Thoracic aorta (tissue), 2 donors: ENCODE measurements at regions not wholly inside any gene's neighbourhood (a gene's known extent, or its start where the extent isn't known, plus 50 kb on each side); places are given as distances from the start of the nearest gene placed in this dataset.

Experiments used
- ATAC-seq: fragments of 150-250 bp; one replicate; pipeline ENCODE4 v1.8.0; 2017; ENCODE audit warnings: low read depth; ENCODE audit not compliant: insufficient number of reproducible peaks, low FRiP score
- DNase-seq: peaks from one replicate; pipeline ENCODE4 v3.0.0-alpha.2; 2020; ENCODE audit warnings: low spot score
- H3K27ac ChIP-seq, 2 donors: fragments of 200-600 bp; sonication (generic); 1 replicate in 1 of 2; 2 replicates in 1 of 2; pipeline ENCODE4 v1.5.1; 2016; ENCODE audit warnings: mild to moderate bottlenecking in 2 of 2, moderate library complexity in 2 of 2
- H3K27me3 ChIP-seq: fragments of 200-600 bp; sonication (generic); replicated peaks from 2 replicates; pipeline ENCODE4 v1.6.0; 2016; ENCODE audit warnings: mild to moderate bottlenecking; ENCODE audit not compliant: insufficient read depth
- H3K36me3 ChIP-seq: fragments of 200-600 bp; sonication (generic); one replicate; pipeline ENCODE4 v1.5.1; 2016
- H3K4me1 ChIP-seq, 2 donors: fragments of 200-600 bp; sonication (generic); 1 replicate in 1 of 2; 2 replicates in 1 of 2; pipeline versions ENCODE4 v1.5.1 to v1.6.0; 2016; ENCODE audit warnings: low read depth in 2 of 2, mild to moderate bottlenecking in 1 of 2; ENCODE audit not compliant: control insufficient read depth in 1 of 2
- H3K4me3 ChIP-seq: fragments of 200-600 bp; sonication (generic); 2 replicates; pipeline ENCODE4 v1.5.1; 2016; ENCODE audit warnings: mild to moderate bottlenecking
- H3K9me3 ChIP-seq: fragments of 200-600 bp; sonication (generic); 2 replicates; pipeline ENCODE4 v1.5.1; 2016
- TF ChIP-seq, protein P1 (sequence below): fragments of 200-600 bp; sonication (generic); IDR thresholded peaks from one replicate; pipeline ENCODE4 v1.5.1; 2019; ENCODE audit warnings: antibody characterized with exemption

DNA sequence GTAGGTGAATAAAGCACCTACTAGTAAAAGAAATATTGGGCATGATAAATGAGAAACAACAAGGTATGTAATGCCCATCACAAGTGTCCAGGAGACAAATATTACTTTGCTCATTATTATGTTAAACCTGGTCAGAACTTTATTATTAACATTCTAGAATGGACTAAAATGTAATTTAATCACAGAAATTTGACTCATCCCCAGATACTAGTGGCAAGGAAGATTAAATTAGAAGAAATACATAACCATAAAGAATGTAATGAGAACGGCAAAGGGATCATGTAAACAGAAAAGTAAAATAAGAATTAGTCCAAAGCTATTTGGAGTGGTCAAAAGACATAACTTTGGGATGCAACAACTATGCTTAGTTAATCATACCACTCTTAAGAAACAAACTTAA lies 71.2 kb upstream of the STAC start:
- TF ChIP-seq, protein P1, sequence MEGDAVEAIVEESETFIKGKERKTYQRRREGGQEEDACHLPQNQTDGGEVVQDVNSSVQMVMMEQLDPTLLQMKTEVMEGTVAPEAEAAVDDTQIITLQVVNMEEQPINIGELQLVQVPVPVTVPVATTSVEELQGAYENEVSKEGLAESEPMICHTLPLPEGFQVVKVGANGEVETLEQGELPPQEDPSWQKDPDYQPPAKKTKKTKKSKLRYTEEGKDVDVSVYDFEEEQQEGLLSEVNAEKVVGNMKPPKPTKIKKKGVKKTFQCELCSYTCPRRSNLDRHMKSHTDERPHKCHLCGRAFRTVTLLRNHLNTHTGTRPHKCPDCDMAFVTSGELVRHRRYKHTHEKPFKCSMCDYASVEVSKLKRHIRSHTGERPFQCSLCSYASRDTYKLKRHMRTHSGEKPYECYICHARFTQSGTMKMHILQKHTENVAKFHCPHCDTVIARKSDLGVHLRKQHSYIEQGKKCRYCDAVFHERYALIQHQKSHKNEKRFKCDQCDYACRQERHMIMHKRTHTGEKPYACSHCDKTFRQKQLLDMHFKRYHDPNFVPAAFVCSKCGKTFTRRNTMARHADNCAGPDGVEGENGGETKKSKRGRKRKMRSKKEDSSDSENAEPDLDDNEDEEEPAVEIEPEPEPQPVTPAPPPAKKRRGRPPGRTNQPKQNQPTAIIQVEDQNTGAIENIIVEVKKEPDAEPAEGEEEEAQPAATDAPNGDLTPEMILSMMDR = no peak
- DNase-seq = no peak

DNA sequence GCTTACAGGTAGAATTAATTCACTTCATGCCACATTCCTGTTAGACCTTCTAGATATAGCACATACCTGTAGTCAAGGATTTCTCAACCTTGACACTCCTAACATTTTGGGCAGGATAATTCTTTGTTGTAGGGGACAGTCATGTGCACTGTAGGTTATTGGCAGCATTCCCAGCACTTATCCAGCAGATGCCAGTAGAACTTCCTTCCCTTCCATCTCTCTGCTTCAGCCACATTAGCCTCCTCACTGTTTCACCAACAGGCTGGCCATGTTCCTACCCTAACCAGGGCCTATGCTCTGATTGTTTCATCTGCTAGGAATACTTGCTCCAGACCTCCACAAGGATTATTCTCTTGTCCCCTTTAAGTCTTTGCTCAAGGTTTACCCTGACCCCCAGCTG lies 68.0 kb upstream of the STAC start:
- Histone ChIP-seq H3K36me3 (no peaks in the 10 kb centered on the region), H3K4me1 (no peaks in the 10 kb centered on the region), H3K27ac (no peak overlapping the region), H3K9me3 (no peaks in the 10 kb centered on the region), H3K4me3 (no peak overlapping the region), H3K27me3 (no peaks in the 10 kb centered on the region)
- DNase-seq (no peak), ATAC-seq (no peak)
- TF ChIP-seq, protein P1 = no peak

More for the DNA sequence above, 71.2 kb upstream of the STAC start:
- Histone ChIP-seq H3K36me3 (no peaks in the 10 kb centered on the region), H3K4me3 (no peak overlapping the region), H3K9me3 (no peaks in the 10 kb centered on the region), H3K27ac (no peak overlapping the region), H3K27me3 (no peaks in the 10 kb centered on the region), H3K4me1 (no peaks in the 10 kb centered on the region)
- ATAC-seq = no peak

DNA sequence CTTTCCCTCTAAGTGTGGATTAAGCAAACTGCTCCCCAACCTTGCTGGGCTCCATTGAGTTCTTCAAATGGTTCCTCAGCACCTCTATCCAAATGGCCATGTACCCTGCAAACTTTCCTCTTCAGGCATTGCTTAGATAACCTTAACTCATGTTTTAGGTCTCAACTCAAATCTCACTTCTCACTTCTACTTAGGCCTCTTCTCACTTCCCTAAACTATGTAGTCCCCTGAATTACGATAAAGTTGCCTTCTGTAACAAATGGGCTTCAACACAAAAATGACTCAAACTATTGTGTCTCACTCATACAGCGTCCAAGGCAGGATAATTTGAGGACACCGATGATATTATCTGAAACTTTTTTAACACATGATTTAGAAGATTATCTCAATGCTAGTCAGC lies 62.4 kb upstream of the STAC start:
- H3K4me1 ChIP-seq = no peaks in the 10 kb centered on the region
- H3K9me3 ChIP-seq = no peaks in the 10 kb centered on the region
- no peaks in the 10 kb centered on the region for H3K27me3 ChIP-seq
- DNase-seq (no peak), ATAC-seq (no peak)
- TF ChIP-seq, protein P1 = no peak
- no peaks in the 10 kb centered on the region for H3K36me3 ChIP-seq
- H3K4me3 ChIP-seq = no peak overlapping the region
- H3K27ac ChIP-seq = no peak overlapping the region

DNA sequence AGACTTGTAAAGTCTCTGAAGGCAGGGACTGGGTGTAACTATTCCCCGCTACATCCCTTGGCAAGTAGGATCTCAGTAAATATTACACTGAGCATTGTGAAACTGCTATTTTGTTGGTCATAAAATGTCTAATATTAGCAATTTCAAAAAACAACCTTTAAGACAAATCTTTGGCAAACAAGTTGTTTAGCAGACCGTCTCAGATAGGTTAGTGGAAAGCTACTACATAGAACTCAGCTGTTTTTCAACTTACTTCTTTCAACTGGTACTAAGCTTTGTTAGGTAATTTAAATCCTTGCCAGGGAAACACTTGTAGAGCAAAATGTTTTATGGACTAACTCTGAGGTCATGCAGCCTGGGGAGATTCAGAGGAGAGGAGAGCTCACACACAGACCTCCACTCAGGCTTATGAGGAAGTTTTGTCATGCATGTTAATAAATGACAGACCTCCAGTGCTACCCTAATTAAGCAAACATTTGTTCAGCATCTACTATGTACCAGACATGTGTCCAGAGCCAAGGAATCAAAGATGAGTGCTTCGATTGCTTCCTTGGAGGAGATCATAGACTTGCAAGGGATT lies 61.6 kb upstream of the STAC start:
- Histone ChIP-seq H3K4me1 (no peaks in the 10 kb centered on the region), H3K27ac (no peak overlapping the region), H3K36me3 (no peaks in the 10 kb centered on the region), H3K4me3 (no peak overlapping the region), H3K9me3 (no peaks in the 10 kb centered on the region), H3K27me3 (no peaks in the 10 kb centered on the region)
- DNase-seq (no peak), ATAC-seq (no peak)
- TF ChIP-seq, protein P1 = no peak

DNA sequence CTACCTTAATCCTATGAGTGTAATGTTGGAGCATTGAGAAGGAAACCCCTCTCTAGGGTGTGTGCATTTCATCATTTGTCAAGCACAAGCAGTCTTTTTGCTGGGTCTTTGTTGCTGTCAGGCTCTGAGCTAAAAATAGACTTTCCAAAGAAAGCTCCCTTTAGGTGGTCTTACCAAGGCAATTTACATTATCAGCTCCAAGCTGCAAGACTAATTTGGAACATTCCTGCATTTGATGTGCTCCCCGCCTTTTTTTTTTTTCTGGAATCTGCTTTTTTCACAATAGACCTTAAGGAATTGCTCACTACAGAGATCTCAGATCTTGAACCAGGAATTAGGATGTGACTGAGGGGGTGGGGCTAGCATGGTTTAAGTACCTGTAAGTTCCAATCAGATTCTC lies 60.6 kb upstream of the STAC start:
- DNase-seq (no peak), ATAC-seq (no peak)
- TF ChIP-seq, protein P1 = no peak
- H3K4me1 ChIP-seq = no peaks in the 10 kb centered on the region
- no peaks in the 10 kb centered on the region for H3K9me3 ChIP-seq
- H3K27ac ChIP-seq = no peak overlapping the region
- no peaks in the 10 kb centered on the region for H3K27me3 ChIP-seq
- no peak overlapping the region for H3K4me3 ChIP-seq
- H3K36me3 ChIP-seq = no peaks in the 10 kb centered on the region
